GM21367 (cell line): ENCODE measurements at regions not wholly inside any gene's neighbourhood (a gene's known extent, or its start where the extent isn't known, plus 50 kb on each side); places are given as distances from the start of the nearest gene placed in this dataset.

Experiments used
- ATAC-seq: cut with Tn5 transposase; IDR thresholded peaks from one replicate; pipeline ENCODE4 v1.9.1; 2021; ENCODE audit not compliant: unreplicated experiment

DNA sequence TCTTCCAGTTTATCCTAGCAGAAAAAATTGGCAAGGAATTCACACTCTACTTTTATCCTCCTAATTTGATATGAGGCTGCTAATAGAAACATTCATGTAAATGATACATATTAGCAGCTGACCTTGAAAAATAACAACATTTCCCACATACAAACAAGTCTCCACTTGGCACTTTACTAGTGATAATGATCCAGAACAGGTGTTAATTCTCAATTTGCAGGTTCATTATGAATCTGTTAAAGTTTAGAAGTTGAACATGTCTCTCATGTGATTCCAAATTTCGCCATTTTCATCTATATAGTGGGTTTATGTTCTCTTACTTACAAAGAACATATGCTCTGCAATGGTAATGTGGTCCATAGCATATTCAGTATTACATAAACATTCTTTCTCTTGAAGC is 1396.8 kb upstream of the LRRTM3 start:
- ATAC-seq = no peak

DNA sequence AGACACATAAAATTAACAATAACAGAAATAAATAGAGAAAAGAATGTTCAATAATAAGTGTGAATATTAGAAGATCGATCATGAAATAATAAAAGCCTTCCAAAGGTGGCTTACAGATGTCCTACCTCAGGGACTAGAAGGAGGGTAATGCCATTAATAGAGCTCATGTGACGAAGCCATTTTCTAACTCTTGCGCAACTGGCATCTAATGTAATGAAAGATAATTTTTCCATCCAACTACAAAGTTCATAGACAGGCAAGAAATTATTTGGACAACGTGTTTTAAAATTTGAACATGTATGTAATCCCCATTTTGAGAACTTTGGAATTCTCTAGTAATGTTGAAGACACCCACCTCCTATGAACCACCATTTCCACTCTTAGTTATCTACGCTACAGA is 1394.3 kb upstream of the LRRTM3 start:
- no peak for ATAC-seq

- no peak for ATAC-seq
Measured at GRCh38 chr10:65534771-65535170, 1391.1 kb upstream of the LRRTM3 start.

DNA sequence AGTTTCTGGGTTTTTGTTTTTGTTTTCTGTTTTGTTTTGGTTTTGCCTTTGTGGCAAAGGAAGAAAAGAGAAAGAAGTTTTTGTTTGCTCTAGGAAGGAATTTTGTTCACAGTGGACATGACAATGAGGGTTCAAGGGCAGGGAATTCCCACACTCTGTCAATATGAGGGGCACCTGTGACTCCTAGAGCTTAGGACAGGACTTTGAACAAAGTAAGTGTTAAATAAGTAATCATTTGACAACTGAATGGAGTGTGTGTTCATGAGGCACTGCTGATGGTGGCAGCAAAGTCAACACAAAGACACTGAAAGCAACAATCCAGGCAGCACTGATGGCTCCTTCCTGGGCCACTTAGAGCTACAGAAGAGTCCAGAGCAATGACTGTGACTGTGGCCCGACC is 1381.1 kb upstream of the LRRTM3 start:
- ATAC-seq = no peak

- no peak for ATAC-seq
Measured at GRCh38 chr10:65548001-65548400, 1377.8 kb upstream of the LRRTM3 start.

- ATAC-seq = no peak
Measured at GRCh38 chr10:65550761-65551160, 1375.1 kb upstream of the LRRTM3 start.

DNA sequence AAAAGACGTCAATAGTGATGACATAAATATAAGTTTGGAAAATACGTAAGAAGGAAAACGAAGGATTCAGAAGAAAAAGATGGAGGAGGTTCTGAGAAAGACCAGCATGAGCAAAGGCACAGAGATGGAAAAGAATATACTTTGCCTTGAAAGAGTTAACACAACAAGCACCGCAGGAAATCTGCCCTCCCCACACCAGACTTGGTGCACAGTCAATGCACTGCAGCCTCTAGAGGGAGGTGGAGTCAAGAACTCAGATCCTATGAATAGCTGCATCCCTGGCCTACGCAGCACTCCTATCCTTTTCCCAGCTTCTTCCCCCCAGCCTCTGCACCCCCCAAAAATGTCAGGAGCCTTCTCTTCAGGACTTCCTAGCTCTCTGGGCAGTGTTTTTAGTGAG is 1370.6 kb upstream of the LRRTM3 start:
- ATAC-seq = no peak

- ATAC-seq = no peak
Measured at GRCh38 chr10:65556006-65556405, 1369.8 kb upstream of the LRRTM3 start.

GRCh38 chr10:65559369-65559768 is 1366.5 kb upstream of the LRRTM3 start:
- ATAC-seq = no peak

- no peak for ATAC-seq
Measured at GRCh38 chr10:65565246-65565645, 1360.6 kb upstream of the LRRTM3 start.

DNA sequence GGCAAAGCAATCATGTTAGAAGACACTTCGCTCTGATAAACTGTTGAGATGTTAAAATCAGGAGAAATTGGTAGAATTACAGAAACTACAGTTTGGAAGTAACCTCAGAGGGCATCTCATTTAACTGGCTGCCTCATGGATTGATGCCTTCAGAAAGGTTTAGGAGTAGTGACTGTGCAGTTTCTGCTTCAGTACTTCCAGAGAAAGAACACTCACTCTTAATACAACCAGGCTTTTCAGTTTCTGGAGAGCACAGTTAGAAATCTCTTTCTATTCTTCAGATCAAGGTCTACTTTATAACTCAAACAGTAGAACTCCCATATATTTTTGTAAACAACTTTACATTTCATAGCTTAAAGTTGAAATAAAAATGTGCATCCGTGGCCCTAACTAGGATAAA is 1358.9 kb upstream of the LRRTM3 start:
- ATAC-seq = no peak

DNA sequence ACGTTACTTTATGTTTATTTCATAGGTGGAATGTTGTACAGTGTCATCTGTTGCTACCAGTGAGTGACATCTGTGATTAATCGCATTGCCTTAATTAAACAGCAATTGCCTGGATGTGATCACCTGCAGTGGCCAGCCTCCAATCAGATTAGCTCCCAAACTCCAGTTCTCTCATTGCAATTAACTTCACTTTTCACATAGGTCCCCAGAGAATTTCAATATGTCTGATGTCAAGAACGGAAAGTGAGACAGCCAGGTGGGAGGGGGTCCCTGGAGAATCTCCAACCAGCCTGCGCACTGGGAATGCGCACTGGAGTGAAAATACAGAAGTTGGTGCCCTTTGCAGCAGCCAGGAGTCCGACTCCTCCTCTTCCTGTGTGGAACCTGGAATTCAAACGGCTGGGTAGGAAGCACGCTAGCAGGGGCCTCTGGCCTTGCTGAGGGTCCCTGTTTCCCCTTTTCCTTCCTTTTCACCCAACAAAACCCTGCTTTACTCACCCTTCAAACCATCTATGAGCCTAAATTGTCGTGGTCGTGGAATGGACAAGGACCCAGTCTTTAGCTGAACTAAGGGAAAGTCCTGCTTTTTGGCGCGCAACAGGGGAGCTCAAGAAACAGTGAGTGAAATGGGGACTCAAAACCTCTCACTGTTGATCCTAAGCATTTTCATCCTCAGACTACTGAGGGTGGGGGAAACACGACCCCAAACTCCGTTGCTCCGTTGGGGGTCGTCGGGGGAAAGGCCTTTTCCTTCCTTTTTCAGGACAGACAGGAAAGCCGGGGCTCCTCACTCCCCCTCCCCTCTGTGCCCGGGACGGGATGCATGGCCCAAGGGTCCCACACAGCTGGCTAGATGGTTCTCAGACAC is 1355.5 kb upstream of the LRRTM3 start:
- no peak for ATAC-seq

DNA sequence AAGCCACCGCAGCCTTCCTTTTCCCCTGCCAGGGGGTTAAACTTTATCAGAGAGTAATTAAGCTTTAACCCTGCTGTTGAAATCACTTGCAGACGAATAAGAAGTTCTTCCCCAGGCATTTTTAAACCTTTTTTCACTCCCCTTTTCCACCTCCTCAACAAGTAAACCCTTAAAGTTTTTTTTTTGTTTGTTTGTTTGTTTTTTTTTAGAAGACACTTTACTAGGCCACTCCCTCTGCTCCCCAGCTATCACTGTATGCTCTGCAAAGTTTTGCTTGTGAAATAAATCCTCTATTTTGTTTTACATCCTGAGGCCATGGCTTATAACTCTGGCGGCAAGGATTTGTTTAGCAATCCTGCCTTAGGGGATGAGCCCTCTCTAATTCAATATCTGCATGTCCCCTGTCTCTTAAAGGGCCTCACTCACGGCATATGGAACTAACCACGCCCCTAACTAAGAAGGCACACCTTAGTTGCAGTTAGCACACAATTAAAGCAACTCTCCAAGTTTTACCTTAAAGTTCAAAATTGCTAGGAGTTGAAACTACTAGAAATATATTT is 1354.7 kb upstream of the LRRTM3 start:
- no peak for ATAC-seq

DNA sequence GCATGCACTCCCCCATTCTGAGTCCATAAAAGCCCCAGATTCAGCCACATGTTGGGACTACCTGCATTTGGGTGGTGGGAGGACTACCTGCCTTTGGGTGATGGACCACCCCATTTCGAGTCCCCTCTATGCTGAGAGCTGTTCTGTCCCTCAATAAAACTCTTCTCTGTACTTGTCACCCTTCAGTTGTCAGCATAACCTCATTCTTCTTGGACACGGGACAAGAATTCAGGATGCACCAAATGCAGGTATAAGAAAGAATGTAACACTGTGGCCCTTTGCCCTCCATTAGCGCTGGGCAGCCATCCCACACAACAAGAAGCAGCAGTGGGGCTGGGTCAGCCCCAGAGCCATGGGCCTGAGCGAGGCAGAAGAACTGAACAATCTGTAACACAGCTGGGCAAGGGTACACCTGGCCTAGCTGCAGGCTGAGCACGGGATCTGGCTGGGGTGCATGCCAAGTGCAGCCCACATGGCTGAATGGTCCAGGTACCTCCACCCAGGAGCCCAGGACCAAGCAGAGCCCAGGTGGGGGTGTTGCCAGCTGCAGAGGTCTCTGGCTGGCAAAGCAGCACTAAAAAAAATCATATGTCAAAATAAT is 1344.3 kb upstream of the LRRTM3 start:
- ATAC-seq = no peak

- no peak for ATAC-seq
Measured at GRCh38 chr10:65602182-65602865, 1323.5 kb upstream of the LRRTM3 start.

DNA sequence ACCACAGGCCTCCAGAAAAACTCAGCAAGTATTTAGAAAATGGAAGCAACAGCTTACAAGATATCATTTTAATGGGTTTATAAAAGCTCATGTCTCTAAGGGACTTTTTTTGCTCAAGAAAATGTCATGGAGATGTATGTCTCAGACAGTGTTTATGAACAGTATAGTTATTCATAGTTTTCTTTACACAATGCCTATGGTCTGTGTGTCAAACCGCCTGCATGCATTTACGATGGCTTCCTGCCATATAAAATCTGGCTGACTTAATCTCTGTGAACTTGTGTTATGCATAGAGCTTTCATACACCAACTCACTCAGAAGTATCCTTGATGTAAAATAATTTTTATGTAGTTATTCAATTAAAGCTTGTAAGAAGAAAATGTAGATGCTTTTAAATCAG is 1314.2 kb upstream of the LRRTM3 start:
- no peak for ATAC-seq

DNA sequence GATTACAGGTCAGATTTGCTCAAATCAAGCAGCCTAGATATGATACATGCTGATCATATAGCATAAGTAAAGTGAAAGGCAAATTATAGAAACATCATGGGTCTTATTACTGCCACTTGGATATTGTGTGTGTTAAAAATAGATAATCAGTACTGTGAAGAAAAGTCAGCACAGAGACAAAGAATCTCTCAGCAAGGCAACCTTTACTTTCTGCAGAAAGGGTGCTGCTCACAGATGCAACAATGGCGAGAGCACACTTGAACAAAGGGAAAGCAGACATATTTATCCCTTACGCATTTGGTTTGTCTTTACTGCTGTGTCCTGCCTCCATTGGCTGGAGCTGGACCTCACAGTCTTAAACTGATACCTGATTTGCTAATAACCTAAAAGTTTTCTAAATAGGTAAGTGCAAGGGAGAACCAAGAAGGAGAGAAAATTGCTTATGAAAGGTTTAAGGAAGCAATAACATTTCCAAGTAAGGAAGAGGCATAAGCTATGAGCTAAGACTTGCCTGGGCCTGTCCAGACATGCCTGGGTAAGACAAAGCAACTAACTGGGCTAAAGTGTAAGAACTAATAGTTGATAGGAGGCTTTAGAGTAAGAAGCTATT is 1310.8 kb upstream of the LRRTM3 start:
- ATAC-seq = no peak

- ATAC-seq = no peak
Measured at GRCh38 chr10:65618126-65618525, 1307.7 kb upstream of the LRRTM3 start.

DNA sequence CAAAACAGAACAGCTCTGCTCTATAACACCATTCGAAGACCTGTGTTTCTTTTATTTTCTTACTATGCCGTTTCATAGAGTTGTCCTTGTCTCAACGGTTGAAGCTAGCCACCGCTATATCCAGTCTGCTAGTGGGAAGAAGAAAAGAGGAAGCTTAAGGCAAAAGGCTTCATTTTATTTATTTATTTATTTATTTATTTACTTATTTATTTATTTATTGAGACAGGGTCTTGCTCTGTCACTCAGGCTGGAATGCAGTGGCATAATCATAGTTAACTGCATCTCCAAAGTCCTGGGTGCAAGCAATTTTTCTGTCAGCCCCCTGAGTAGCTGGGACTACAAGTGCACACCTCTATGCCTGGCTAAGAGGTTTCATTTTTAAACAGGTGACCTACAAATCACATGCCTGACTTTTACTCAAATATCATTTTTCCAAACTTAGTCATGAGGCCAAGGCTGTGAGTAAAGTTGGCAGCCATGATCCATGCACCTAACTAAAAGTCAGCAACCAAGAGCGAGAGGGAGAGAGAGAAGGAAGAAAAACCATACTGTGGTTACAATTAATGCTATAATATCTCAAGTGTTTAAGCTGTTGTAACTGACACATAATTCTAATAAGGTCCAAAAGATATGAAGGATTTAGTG is 1305.3 kb upstream of the LRRTM3 start:
- no peak for ATAC-seq

DNA sequence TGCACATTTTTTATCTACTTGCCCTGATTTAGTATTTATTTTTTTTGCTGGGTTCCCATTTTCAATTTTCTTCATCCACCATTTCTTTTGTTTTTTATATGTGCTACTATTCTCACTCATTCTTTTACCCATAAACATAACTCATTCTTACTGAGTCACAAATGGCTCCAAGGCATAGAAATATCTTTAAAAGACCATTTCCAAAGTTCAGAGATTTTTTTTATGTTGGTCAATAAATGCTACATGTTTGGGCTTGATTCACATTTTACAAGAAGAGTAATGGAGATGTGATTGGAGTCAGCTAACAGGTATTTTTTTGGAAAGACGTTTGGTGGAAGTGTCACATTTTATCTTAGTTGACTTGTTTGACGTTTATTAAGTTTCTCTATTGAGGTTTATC is 1303.2 kb upstream of the LRRTM3 start:
- no peak for ATAC-seq
